Endothelial cell (in vitro differentiated cells): ENCODE measurements at regions not wholly inside any gene's neighbourhood (a gene's known extent, or its start where the extent isn't known, plus 50 kb on each side); places are given as distances from the start of the nearest gene placed in this dataset.

Experiments used
- DNase-seq: peaks from one replicate; pipeline ENCODE4 v3.0.0; 2021; ENCODE audit warnings: low spot score
- H3K27ac Mint-ChIP-seq: one replicate; pipeline ENCODE4 v1.8.0; 2021; ENCODE audit warnings: mixed read lengths, inconsistent platforms; ENCODE audit not compliant: unreplicated experiment
- H3K27me3 Mint-ChIP-seq: one replicate; pipeline ENCODE4 v1.8.0; 2021; ENCODE audit warnings: mild to moderate bottlenecking, moderate library complexity, mixed read lengths, inconsistent platforms; ENCODE audit not compliant: unreplicated experiment
- H3K36me3 Mint-ChIP-seq: one replicate; pipeline ENCODE4 v1.8.0; 2021; ENCODE audit warnings: mild to moderate bottlenecking, low read depth, mixed read lengths, inconsistent platforms; ENCODE audit not compliant: unreplicated experiment
- H3K4me1 Mint-ChIP-seq: one replicate; pipeline ENCODE4 v1.8.0; 2021; ENCODE audit warnings: mild to moderate bottlenecking, mixed read lengths, inconsistent platforms; ENCODE audit not compliant: unreplicated experiment
- H3K4me3 Mint-ChIP-seq: one replicate; pipeline ENCODE4 v1.8.0; 2021; ENCODE audit warnings: mild to moderate bottlenecking, mixed read lengths, inconsistent platforms; ENCODE audit not compliant: unreplicated experiment
- H3K9me3 Mint-ChIP-seq: one replicate; pipeline ENCODE4 v1.8.0; 2021; ENCODE audit warnings: mixed read lengths, inconsistent platforms; ENCODE audit not compliant: unreplicated experiment
- TF ChIP-seq, protein P1 (sequence below): fragments of 200-600 bp; sonication (generic); IDR thresholded peaks from one replicate; pipeline ENCODE4 v1.5.0; 2021; ENCODE audit warnings: antibody characterized with exemption; ENCODE audit not compliant: unreplicated experiment

DNA sequence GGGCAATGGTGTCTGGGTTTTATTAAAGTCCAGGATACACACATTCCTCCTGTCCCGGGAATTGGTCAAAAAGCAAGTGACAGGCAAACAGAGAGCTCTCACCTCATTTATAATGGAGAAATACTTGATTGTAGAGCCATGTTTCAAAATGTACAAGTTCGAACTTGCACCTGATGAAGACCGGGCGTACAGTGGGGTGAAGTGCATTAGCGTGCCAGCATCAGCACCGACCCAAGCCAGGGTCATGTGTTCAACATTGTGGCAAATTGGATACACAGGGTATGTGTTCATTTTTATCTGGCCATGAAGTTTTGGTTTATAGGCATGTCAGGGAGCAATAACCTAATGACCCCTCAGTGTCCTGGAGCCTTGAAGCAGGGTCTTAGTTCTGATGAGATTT, 472.5 kb downstream of the IRX1 start:
- no peaks in the 10 kb centered on the region for H3K27me3 Mint-ChIP-seq
- no peak overlapping the region for H3K27ac Mint-ChIP-seq
- TF ChIP-seq, protein P1, sequence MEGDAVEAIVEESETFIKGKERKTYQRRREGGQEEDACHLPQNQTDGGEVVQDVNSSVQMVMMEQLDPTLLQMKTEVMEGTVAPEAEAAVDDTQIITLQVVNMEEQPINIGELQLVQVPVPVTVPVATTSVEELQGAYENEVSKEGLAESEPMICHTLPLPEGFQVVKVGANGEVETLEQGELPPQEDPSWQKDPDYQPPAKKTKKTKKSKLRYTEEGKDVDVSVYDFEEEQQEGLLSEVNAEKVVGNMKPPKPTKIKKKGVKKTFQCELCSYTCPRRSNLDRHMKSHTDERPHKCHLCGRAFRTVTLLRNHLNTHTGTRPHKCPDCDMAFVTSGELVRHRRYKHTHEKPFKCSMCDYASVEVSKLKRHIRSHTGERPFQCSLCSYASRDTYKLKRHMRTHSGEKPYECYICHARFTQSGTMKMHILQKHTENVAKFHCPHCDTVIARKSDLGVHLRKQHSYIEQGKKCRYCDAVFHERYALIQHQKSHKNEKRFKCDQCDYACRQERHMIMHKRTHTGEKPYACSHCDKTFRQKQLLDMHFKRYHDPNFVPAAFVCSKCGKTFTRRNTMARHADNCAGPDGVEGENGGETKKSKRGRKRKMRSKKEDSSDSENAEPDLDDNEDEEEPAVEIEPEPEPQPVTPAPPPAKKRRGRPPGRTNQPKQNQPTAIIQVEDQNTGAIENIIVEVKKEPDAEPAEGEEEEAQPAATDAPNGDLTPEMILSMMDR, result no peak
- H3K36me3 Mint-ChIP-seq, result no peaks in the 10 kb centered on the region
- H3K4me1 Mint-ChIP-seq, result no peaks in the 10 kb centered on the region
- peaks cover 6% of the 10 kb centered on the region for H3K9me3 Mint-ChIP-seq
- no peak for DNase-seq
- no peak overlapping the region for H3K4me3 Mint-ChIP-seq

DNA sequence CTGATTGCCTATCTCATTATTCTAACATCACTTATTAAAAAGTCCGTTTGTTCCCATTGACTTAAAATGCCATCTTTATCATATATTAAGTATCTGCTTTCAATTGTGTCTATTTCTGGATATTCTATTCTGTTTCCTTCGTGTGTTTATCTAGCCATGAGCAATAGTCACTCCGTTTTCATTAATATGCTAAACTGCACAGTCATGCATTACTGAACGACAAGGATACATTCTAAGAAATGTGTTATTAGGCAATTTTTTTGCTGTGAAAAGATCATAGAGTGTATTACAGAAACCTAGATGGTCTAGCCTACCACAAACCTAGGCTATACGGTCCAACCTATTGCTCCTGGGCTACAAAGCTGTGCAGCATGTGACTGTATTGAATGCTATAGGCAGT, 482.9 kb downstream of the IRX1 start:
- no peak overlapping the region for H3K4me3 Mint-ChIP-seq
- H3K27ac Mint-ChIP-seq, result no peak overlapping the region
- no peaks in the 10 kb centered on the region for H3K36me3 Mint-ChIP-seq
- no peak for DNase-seq
- TF ChIP-seq, protein P1, result no peak
- no peaks in the 10 kb centered on the region for H3K4me1 Mint-ChIP-seq
- peaks cover 5% of the 10 kb centered on the region for H3K9me3 Mint-ChIP-seq
- peaks cover 2% of the 10 kb centered on the region for H3K27me3 Mint-ChIP-seq

DNA sequence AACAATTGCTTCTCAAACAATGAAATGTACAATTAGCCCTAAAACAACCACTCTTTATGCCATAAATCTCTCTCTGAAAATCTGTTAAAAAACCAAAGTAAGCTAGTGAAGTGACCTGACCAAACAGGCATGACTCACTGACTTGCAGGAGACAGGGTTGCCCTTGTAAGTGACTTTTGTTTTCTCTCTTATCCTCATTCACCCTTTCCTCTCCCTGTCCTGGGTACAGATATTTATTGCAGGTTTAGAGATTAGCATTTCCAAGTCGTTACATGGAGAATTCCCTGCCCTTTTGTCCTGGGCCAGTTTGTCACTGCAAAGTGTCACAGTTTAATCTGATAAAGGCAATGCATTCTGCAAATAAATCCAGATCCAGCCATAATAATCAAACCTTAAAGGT, 484.2 kb downstream of the IRX1 start:
- H3K36me3 Mint-ChIP-seq, result no peaks in the 10 kb centered on the region
- H3K9me3 Mint-ChIP-seq, result peaks cover 5% of the 10 kb centered on the region
- no peak for DNase-seq
- H3K4me1 Mint-ChIP-seq, result no peaks in the 10 kb centered on the region
- TF ChIP-seq, protein P1, result no peak
- no peak overlapping the region for H3K27ac Mint-ChIP-seq
- no peak overlapping the region for H3K4me3 Mint-ChIP-seq
- peaks cover 2% of the 10 kb centered on the region for H3K27me3 Mint-ChIP-seq

DNA sequence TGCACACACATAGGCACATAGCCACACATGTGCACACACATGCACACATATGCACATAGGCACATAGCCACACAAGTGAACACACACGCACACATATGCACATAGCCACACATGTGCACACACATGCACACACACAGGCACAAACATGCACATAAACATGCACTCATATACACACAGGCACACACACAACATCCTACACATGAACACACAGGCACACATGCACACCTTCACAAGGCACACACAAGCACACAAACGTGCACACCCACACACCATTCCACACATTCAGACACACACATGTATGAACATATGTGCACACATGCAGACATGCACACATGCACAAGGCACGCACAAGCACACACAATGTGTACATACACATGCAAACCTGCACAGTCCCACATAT, 484.7 kb downstream of the IRX1 start:
- Mint-ChIP-seq H3K36me3 (no peaks in the 10 kb centered on the region), H3K4me3 (no peak overlapping the region), H3K4me1 (no peaks in the 10 kb centered on the region), H3K9me3 (peaks cover 5% of the 10 kb centered on the region), H3K27ac (no peak overlapping the region), H3K27me3 (peaks cover 2% of the 10 kb centered on the region)
- TF ChIP-seq, protein P1, result no peak
- DNase-seq, result no peak

DNA sequence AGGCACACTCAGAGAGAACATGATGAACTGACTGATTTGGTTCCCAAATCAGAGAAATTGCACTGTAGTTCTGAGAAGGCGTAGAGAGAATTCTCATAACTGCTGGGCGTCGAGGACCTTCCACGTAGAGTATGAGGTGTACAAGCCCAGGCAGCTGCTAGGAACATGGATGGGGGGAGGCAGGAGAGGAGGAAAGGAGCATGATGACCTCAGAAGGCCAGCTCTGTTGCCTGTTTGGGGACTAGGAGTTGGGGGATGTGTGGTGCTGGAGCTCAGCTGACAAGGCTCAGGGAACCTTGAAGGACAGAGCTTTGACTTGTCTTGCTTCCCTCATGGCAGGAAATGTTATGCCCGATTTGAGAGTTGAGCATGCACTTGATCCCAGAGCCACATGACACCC, 485.4 kb downstream of the IRX1 start:
- Mint-ChIP-seq H3K27me3 (peaks cover 2% of the 10 kb centered on the region), H3K4me1 (no peaks in the 10 kb centered on the region), H3K9me3 (peaks cover 5% of the 10 kb centered on the region)

More for the DNA sequence above, 485.4 kb downstream of the IRX1 start:
- DNase-seq, result no peak
- H3K27ac Mint-ChIP-seq, result no peak overlapping the region
- TF ChIP-seq, protein P1, result no peak
- H3K4me3 Mint-ChIP-seq, result no peak overlapping the region
- H3K36me3 Mint-ChIP-seq, result no peaks in the 10 kb centered on the region
